ENCODE measurements at regions not wholly inside any gene's neighbourhood (a gene's known extent, or its start where the extent isn't known, plus 50 kb on each side); places are given as distances from the start of the nearest gene placed in this dataset.
"Not testable (repeated sequence)": the region's sequence is repeated elsewhere in the genome, so short reads cannot be mapped to it uniquely, and the experiment has no call there.

DNA sequence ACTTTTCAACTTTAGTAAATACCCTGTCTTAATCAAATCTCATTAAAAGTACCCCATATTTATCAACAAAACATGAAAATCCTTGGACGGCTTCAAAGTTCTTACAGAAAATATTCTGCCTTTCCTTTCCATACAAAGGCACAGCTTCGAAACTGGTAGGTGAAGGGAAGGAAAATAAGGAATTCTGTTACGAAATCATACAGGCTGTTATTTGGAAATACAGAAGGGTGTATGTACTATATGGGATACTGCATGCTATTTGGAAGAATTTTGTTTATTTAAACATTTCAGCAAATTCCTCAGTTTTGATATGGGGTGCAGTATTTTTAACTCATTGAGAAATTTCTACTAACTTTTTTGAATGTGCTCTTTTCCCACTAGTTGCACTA lies 138.4 kb upstream of the BTN3A2 start:
- peaks cover 6% of the 10 kb centered on the region for H3K36me3 Mint-ChIP-seq
- DNase-seq (no peak), ATAC-seq (ENCODE audit: low read depth) (no peak)
- H3K27me3 Mint-ChIP-seq, result no peaks in the 10 kb centered on the region
- peak overlapping the region; percentile 32 for H3K4me3 Mint-ChIP-seq
- H3K27ac Mint-ChIP-seq, result no peak overlapping the region
- peaks cover 20% of the 10 kb centered on the region for H3K4me1 Mint-ChIP-seq
- H3K9me3 Mint-ChIP-seq, result no peaks in the 10 kb centered on the region
- POLR2A ChIA-PET, result interaction anchor here (1.1 to 26.7 kb wide), 9 partner anchors 9 to 195 kb away, joined by 3 to 1314 read pairs (median 5); a partner anchor contains a TSS

DNA sequence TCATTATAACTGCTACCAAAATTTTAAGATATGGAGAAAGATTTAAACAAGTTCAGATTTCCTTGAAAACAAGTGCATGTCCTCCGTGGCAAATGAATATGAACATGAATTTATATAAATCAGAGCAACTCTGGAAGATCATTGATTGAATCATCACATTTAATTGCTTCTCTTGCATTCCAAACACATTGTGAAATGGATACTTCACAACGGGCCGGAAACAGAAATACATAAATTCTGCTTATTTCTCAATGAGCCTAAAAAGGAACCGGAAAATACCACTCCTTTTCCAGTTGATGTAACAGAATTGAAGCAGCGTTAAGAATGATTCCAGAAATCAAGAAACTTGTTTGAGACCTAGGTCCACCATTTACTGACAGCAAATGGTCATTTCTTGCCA lies 134.6 kb upstream of the BTN3A2 start:
- POLR2A ChIA-PET, result interaction anchor here (0.8 to 1.8 kb wide), 5 partner anchors 10 to 20 kb away, joined by 3 to 11 read pairs (median 4); a partner anchor contains a TSS
- no peak overlapping the region for H3K27ac Mint-ChIP-seq
- H3K4me3 Mint-ChIP-seq, result no peak overlapping the region
- no peak for ATAC-seq (ENCODE audit: low read depth)
- peaks cover 9% of the 10 kb centered on the region for H3K36me3 Mint-ChIP-seq
- H3K9me3 Mint-ChIP-seq, result no peaks in the 10 kb centered on the region
- no peaks in the 10 kb centered on the region for H3K27me3 Mint-ChIP-seq
- H3K4me1 Mint-ChIP-seq, result peaks cover 40% of the 10 kb centered on the region
- no peak for DNase-seq

DNA sequence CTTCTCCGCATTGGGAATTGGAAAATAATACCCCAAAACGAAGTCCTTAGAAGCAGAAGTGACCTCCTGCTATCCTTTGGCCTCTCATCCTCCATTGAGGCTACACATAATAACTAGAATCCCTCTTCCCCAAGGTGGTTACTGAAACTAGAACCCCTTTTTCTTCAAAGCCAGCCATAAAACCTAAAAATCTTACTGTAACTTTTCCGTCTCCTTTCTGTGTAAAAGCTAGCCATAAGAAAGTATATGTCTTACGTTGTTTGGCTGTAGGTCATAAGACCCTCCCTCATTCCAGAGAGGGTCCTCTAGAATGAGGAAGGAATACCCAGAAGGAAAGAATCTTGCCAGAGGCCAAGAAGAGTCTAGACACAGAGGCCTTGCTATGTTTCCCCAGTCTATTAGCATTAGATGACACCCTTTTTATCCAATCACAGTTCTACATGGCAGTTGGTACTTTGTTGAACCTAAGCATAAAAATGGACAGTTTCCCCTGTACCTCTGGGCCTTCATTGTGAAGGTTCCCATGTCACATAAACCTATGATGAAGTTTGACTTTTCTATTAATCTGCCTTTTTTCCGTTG lies 133.9 kb upstream of the BTN3A2 start:
- Mint-ChIP-seq H3K9me3 (no peaks in the 10 kb centered on the region), H3K36me3 (peaks cover 9% of the 10 kb centered on the region), H3K27me3 (no peaks in the 10 kb centered on the region), H3K4me1 (peaks cover 44% of the 10 kb centered on the region), H3K27ac (no peak overlapping the region), H3K4me3 (no peak overlapping the region)
- POLR2A ChIA-PET, result interaction anchor here (0.8 to 1.8 kb wide), 4 partner anchors 10 to 19 kb away, joined by 3 to 11 read pairs (median 4); a partner anchor contains a TSS
- ATAC-seq (ENCODE audit: low read depth) (no peak), DNase-seq (no peak)

DNA sequence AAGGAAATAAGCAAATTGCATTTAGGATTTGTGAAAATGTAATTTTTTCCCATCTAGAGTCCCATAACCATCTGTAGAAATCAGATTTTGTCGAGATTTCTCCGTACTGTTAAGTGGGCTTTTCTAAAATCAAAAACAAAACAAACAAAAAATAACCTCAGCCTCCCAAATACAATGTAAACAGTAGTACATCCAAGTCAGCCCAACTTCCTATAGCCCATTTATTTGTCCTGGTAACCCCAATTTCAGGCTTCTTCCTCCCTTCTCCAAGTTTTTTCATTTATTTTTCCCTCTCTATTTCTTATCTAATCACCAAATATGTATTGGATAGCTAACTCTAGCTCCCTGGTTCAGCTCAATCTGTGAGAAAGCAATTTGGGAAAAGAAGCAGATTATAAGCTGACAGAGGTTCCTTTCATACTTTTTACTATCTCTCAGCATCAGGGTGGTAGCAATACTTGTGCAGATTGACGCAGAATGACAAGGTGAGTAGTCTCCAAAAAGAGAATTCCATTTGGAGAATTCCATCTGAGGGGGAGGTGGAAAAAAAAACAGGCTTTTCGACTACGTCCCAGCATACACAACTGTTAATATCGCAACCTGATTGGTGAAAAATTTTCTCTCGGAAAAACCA lies 132.6 kb upstream of the BTN3A2 start:
- POLR2A ChIA-PET, result interaction anchor here (2.5 to 7.2 kb wide), 17 partner anchors 9 to 1640 kb away, joined by 9 to 494 read pairs (median 126); a partner anchor contains a TSS
- H3K9me3 Mint-ChIP-seq, result no peaks in the 10 kb centered on the region
- H3K36me3 Mint-ChIP-seq, result peaks cover 7% of the 10 kb centered on the region

DNA sequence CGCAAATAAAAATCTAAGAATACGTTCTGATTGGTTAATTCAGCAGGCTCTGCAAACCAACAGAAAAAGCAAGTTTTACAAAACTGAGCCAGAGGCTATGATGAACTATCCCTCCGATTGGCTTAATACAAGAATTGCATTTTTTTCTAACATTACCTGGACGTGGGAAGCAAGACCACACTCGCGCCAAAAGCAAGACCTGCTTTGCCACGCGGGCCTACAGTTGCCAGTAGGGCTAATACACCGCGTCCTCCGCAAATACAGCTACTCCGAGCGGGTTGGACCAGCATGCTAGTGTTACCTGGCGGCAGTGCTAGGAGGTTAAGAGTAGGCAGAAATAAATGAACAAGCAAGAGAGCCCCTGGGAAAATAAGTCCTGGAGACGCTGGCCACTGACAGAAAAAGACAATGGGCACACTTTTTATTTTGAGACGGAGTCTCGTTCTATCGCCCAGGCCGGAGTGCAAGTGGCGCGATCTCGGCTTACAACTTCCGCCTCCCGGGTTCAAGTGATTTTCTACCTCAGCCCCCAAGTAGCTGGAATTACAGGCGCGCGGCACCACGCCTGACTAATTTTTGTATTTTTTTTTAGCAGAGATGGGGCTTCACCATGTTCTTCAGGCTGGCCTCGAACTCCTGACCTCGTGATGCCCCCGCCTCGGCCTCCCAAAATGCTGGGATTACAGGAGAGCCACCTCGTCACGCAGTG lies 131.9 kb upstream of the BTN3A2 start:
- H3K9me3 Mint-ChIP-seq, result no peaks in the 10 kb centered on the region
- no peaks in the 10 kb centered on the region for H3K27me3 Mint-ChIP-seq
- POLR2A ChIA-PET, result interaction anchor here (0.7 to 7.2 kb wide), 35 partner anchors 10 to 1660 kb away, joined by 3 to 494 read pairs (median 21); a partner anchor contains a TSS
- peaks cover 7% of the 10 kb centered on the region for H3K36me3 Mint-ChIP-seq
- peak overlapping the region; percentile 100 for H3K27ac Mint-ChIP-seq
- DNase-seq (peak; percentile 67), ATAC-seq (ENCODE audit: low read depth) (peak; percentile 16)
- H3K4me1 Mint-ChIP-seq, result peaks cover 35% of the 10 kb centered on the region
- H3K4me3 Mint-ChIP-seq, result peak overlapping the region; percentile 94

More for the DNA sequence above, 132.6 kb upstream of the BTN3A2 start:
- H3K4me3 Mint-ChIP-seq, result peak overlapping the region; percentile 94
- DNase-seq (no peak), ATAC-seq (ENCODE audit: low read depth) (no peak)
- no peaks in the 10 kb centered on the region for H3K27me3 Mint-ChIP-seq
- H3K4me1 Mint-ChIP-seq, result peaks cover 36% of the 10 kb centered on the region
- H3K27ac Mint-ChIP-seq, result peak overlapping the region; percentile 100

DNA sequence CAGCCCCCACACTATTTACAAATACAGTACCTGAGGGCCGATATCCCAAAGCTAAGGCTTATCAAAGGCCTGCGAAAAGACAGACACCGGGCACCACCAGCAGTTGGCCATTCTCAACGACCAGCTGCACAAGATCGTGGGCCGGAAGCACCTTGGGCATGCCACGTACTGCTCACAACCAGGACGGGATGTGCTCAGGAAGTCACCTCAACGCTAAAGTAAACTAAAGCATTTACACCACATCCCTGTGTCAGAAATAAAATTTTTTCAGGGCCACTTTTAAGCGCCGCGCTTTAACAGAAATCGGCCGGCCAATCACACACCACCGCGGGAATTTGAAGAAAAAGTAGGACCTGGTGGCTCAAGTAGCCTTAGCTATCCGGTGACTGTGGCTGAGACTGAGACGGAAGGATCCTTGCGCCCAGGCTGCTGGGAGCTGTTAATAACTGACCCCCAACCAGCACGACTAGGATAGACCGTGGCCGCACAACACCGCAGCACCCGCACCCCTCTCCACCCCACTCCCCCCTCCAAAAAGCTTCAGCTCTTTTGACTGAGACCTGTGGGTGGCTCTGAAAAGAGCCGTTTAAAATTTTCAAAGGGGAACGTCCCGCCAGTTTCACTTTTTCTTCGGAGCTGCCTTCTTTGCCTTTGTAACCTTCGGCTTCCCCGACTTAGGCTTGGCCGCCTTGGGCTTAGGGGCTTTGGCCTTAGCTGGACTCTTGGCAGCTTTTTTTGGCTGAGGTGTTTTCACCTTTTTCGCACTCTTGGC lies 131.2 kb upstream of the BTN3A2 start:
- H3K4me1 Mint-ChIP-seq, result peaks cover 37% of the 10 kb centered on the region
- H3K36me3 Mint-ChIP-seq, result peaks cover 7% of the 10 kb centered on the region
- peak overlapping the region; percentile 100 for H3K27ac Mint-ChIP-seq
- POLR2A ChIA-PET, result interaction anchor here (0.6 to 7.2 kb wide), 51 partner anchors 10 to 1659 kb away, joined by 3 to 494 read pairs (median 10); a partner anchor contains a TSS
- no peaks in the 10 kb centered on the region for H3K9me3 Mint-ChIP-seq
- H3K4me3 Mint-ChIP-seq, result peak overlapping the region; percentile 94
- H3K27me3 Mint-ChIP-seq, result no peaks in the 10 kb centered on the region
- DNase-seq, result peak; percentile 78
- peak; percentile 55 for ATAC-seq (ENCODE audit: low read depth)

DNA sequence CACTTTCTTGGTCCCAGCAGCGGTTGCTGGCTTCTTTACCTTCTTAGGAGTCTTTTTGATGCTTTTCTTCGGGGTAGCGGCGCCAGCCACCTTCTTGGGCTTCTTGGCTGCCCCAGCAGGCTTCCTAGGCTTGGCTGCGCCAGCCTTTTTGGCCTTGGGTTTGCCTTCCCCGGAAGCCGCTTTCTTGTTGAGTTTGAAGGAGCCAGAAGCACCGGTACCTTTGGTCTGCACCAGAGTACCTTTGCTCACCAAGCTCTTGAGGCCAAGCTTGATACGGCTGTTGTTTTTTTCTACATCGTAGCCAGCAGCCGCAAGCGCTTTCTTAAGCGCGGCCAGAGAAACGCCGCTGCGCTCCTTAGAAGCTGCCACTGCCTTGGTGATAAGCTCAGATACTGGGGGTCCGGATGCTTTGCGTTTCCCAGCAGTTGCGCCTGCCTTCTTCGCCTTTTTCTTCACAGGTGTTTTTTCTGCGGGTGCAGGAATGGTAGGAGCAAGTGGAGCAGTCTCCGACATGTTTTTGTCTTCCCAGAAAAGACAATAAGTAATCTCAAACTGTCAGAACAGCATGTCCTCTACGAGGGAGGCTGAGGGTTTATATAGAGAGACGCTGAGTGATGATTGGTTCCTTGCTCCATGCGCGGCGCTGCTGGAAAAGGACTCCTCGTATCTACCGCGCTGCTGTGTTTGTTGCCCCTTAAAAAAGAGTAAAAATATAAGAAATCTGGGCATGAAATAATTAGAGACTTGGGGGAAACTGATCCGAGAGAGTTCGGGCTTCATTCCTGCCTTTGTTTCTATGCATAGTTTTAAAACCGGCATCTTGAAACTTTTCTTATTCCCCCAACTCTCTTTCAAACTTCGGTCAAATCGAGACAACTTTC lies 130.3 kb upstream of the BTN3A2 start:
- no peaks in the 10 kb centered on the region for H3K27me3 Mint-ChIP-seq
- POLR2A ChIA-PET, result interaction anchor here (0.5 to 7.2 kb wide), 50 partner anchors 9 to 1659 kb away, joined by 3 to 494 read pairs (median 10); a partner anchor contains a TSS
- H3K36me3 Mint-ChIP-seq, result peaks cover 7% of the 10 kb centered on the region
- no peaks in the 10 kb centered on the region for H3K9me3 Mint-ChIP-seq
- peaks cover 36% of the 10 kb centered on the region for H3K4me1 Mint-ChIP-seq
- DNase-seq (peak; percentile 76), ATAC-seq (ENCODE audit: low read depth) (peak; percentile 59)
- peak overlapping the region; percentile 100 for H3K27ac Mint-ChIP-seq
- peak overlapping the region; percentile 94 for H3K4me3 Mint-ChIP-seq

DNA sequence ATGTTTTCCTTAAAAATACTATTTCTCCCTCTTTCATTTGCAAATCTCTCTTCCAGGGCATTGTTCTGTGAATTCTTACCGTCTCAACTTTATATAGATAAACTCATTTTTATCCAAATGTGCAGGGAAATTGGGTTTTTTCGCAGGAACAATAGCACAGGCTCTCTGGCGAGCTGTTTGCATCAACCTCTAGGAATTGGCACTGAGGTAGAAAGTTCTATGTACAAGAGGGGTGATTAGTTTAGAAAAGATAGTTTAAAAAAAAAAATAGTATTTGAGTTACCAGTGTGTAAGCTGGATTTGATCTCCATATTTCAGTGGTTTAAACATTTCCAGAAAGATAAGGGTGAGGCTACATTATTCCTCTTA lies 129.7 kb upstream of the BTN3A2 start:
- peaks cover 5% of the 10 kb centered on the region for H3K36me3 Mint-ChIP-seq
- H3K27me3 Mint-ChIP-seq, result no peaks in the 10 kb centered on the region
- H3K9me3 Mint-ChIP-seq, result no peaks in the 10 kb centered on the region
- POLR2A ChIA-PET, result interaction anchor here (0.5 to 7.2 kb wide), 33 partner anchors 9 to 1658 kb away, joined by 3 to 494 read pairs (median 30); a partner anchor contains a TSS
- peak overlapping the region; percentile 100 for H3K27ac Mint-ChIP-seq
- peak overlapping the region; percentile 94 for H3K4me3 Mint-ChIP-seq
- DNase-seq (no peak), ATAC-seq (ENCODE audit: low read depth) (no peak)
- H3K4me1 Mint-ChIP-seq, result peaks cover 37% of the 10 kb centered on the region

DNA sequence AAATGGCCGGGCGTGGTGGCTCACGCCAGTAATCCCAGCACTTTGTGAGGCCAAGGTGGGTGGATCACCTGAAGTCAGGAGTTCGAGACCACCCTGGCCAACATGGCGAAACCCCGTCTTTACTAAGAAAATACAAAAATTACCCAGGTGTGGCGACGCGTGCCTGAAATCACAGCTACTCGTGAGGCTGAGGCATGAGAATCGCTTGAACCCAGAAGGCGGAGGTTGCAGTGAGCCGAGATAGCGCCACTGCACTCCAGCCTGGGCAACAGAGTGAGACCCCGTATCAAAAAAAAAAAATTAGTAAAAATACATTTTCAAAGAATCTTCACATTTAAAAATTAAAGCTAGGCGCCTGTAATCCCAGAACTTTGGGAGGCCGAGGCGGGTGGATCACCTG lies 125.6 kb upstream of the BTN3A2 start:
- H3K9me3 Mint-ChIP-seq; DNase-seq; H3K36me3 Mint-ChIP-seq; ATAC-seq (ENCODE audit: low read depth); H3K27me3 Mint-ChIP-seq: not testable (repeated sequence)
- peaks cover 34% of the 10 kb centered on the region for H3K4me1 Mint-ChIP-seq
- POLR2A ChIA-PET, result interaction anchor here (0.7 to 2.9 kb wide), 9 partner anchors 15 to 908 kb away, joined by 3 to 18 read pairs (median 3); a partner anchor contains a TSS
- peak overlapping the region; percentile 85 for H3K4me3 Mint-ChIP-seq
- peak overlapping the region; percentile 64 for H3K27ac Mint-ChIP-seq

DNA sequence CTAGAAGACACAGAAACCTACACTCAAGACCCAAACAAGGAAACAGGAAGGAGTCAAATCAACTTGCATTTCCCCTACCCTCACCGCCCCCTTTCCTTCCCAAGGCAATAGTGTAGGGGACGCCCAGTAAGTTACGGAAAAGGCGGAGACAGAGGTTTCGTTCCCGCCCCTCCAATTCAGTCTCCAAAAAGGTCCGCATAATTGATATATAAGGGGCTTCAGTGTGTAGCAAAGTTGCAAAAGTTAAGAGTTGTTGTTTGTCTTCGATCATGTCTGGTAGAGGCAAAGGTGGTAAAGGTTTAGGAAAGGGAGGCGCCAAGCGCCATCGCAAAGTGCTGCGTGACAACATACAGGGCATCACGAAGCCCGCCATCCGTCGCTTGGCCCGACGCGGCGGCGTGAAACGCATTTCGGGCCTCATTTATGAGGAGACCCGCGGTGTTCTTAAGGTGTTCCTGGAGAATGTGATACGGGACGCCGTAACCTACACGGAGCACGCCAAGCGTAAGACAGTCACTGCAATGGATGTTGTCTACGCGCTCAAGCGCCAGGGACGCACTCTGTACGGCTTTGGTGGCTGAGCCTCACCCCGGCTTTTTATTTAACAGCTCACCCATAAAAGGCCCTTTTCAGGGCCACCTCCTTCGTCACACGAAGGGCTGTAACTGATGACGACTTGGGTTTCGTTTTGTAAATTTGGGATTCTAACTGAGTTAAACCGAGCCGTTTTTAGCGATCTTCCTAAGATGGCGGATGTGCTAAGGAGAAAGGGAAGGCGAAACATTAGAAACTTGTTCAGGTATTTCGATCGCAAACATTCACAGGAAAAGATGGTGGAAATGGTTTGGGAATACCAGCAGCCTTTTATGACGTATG lies 124.6 kb upstream of the BTN3A2 start:
- POLR2A ChIA-PET, result interaction anchor here (0.5 to 2.9 kb wide), 24 partner anchors 9 to 1598 kb away, joined by 3 to 61 read pairs (median 5); a partner anchor contains a TSS
- ATAC-seq (ENCODE audit: low read depth) (peak; percentile 82), DNase-seq (peak; percentile 81)
- Mint-ChIP-seq H3K36me3 (peaks cover 3% of the 10 kb centered on the region), H3K9me3 (no peaks in the 10 kb centered on the region), H3K4me3 (peak overlapping the region; percentile 85), H3K27me3 (no peaks in the 10 kb centered on the region), H3K27ac (peak overlapping the region; percentile 98), H3K4me1 (peaks cover 36% of the 10 kb centered on the region)
